HPDE6-E6E7 (cell line): ENCODE measurements at regions not wholly inside any gene's neighbourhood (a gene's known extent, or its start where the extent isn't known, plus 50 kb on each side); places are given as distances from the start of the nearest gene placed in this dataset.
A peak's percentile ranks its signal among the peaks of the same experiment; 100 is the strongest.
"Not testable (repeated sequence)": the region's sequence is repeated elsewhere in the genome, so short reads cannot be mapped to it uniquely, and the experiment has no call there.

Source experiments
- DNase-seq: peaks from one replicate; pipeline ENCODE4 v3.0.0; 2011; ENCODE audit warnings: missing footprints; ENCODE audit errors: extremely low spot score

DNA sequence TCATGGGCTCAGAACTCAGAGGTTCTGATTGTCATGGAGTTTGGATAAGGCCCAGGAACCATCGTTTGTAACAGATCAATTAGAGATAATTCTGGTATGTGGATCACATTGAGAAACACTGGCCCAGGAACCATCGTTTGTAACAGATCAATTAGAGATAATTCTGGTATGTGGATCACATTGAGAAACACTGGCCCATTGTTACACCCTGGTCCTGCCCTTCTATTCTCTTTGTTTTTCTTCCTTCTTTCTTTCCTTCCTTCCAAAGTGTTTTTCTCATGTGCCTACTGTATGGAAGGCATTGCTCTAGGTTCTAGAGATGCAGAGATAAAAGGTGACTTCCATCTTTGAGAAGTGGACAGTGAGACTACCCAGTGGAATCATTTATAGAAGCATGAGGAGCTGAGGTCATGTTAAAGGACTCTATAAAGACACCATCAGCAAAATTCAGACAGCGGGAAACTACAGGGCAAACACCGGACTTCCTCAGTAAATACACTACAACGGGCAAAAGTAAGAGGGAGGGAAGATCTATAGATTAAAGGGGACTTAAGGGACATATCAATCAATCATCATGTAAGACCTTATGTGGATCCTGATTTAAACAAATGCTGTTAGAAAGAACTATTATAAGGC lies 153.8 kb downstream of the UNC5CL start:
- no peak for DNase-seq

DNA sequence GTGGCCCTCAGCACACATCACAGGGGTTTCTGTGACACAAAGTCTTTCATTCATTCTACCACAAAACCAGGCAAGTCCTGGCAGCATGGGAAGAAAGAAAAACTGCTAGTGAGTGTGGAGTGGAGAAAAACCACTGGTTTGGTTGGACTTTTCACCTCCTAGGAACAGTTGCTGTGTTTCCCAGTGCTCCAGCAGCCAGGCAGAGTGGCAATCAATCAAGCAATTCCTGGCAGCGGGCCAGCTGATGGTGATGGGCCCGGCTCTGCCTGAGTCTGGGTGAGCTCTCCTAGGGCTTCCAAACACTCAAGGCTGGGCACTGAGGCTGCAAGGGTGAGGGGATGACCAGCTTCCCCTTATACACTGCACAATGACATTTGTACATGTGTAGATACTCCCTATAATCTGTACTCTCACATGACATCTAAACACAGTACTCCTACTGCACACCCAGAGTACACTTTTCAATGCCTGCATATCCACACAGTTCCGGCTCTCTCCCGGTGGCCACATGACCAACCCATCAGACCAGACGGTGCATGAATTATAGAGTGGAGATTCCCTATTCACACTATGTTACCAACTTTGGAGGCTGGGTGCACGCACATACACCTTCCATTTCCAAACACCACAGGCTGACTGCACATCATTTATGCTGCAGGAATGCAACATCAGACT lies 156.6 kb downstream of the UNC5CL start:
- no peak for DNase-seq

DNA sequence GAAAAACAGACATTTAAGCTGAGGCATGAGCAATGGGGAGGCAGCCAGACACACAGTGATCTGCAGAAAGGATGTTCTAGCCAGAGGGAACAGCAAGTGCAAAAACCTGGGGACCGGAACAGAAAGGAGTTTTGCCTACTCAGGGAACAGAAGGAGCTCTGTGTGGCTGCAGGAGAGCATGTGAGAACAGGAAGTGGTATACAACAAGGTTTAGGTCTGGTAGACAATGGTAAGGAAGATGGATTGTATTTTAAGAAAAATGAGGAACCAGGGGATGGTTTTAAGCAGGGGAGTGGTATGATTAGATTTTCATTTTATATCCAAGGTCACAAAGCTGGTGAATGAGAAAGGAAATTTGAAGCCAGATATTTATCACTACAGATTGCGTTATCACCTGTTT lies 157.5 kb downstream of the UNC5CL start:
- DNase-seq: no peak

DNA sequence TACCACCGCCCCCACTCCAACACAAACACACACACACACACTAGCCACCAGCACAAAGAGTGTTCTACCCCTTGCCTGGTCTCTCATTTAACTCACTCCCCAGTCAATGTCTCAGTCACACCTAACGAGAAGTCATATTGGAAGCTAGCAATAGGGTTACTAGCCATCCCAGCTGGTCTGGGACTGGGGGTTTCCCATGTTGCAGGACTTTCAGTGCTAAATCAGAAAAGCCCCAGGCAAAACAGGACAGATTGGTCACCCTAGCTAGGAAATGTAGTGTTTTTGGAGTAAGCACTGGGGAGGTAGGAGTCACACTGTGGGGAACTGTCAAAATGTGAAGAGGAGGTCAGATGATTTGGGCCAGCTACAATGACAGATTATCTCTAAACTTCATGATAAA lies 158.1 kb downstream of the UNC5CL start:
- no peak for DNase-seq

DNA sequence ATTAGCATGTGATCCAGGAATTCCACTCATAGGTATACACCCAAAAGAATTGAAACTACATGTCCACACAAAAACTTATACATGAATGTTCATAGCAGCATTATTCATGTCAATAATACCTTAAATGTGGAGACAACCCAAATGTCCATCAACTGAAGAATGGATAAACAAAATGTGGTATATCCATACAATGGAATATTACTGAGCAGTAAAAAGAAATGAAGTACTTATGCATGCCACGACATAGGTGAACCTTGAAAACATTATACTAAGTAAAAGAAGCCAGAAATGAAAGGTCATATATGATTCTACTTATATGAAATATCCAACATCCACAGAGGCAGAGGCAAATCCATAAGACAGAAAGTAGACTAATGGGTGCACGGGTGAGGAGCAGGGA lies 159.9 kb downstream of the UNC5CL start:
- DNase-seq: no peak

DNA sequence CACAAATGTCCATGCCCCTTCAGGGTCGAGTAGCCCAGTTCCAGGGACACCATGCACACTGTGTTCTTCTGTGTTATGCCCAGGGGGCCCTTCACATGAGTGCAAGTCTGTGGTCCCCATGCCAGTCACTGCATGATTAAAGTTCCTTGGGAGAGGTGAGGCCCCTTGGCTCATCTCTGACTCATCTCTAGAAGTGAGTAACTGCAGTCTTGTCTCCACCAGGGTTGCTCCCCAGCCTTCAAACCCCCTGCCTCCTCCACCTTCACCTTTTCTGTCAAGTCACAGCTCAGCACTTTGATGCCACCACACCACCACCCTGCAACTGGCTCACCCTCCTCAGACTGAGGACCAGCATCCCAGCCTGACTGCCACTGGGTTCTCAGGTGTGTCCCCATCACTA lies 161.7 kb downstream of the UNC5CL start:
- DNase-seq: peak; percentile 14

DNA sequence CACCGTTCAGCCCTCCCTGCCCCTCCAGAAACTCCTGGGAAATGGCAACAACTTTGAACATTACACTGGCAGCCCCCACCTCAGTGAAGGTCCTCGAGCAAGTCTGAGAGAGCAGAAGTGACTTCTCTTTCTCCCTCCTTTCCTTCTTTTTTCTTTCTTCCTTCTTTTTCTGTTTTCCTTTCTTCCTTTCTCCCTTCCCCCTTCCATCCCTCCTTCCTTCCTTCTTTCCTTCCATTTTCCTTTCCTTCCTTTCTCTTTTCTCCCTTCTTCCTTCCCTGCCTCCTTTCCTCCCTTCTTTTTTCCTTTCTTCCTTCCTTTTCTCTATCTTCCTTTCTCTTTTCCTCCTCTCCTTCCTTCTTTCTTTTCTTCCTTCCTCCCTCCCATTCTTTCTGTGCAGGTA lies 162.7 kb downstream of the UNC5CL start:
- no peak for DNase-seq

DNA sequence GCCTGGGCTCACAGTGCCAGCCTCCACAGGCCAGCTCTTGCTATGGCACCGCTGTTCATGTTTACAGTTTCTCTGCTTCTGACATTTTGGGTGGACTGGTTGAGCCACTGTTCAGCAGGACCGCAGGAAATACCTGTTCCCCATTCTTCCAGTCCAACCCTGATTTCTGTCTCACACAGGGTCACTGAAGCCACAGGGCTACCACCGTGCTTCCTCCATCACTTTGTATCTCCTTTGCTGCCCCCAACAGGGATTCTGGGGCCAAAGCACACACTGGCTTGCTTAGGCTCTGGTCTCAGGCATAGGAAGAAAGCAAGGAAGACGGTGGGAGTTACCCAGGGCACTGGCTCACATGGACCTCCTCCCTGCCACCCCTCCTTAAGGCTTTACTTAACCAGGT lies 164.5 kb downstream of the UNC5CL start:
- DNase-seq: no peak

DNA sequence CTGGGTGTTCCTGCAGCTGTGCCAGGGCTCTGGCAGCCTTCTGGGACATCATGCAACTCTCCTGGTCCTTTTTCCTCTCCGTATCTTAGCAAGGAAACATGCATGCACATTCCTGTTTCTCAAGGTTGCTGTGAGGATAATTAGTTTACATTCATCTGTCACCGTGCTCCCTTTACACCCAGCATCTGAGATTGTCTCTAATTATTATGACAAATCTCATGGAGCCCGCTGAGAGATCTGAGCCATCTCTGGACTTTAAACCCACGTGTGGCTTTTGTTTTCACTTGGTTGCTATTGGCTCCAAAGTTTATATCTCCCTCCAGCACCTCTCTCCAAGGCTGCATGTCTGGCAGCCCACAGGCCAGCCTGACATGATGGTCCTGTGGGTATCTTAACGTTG lies 167.6 kb downstream of the UNC5CL start:
- DNase-seq: no peak

DNA sequence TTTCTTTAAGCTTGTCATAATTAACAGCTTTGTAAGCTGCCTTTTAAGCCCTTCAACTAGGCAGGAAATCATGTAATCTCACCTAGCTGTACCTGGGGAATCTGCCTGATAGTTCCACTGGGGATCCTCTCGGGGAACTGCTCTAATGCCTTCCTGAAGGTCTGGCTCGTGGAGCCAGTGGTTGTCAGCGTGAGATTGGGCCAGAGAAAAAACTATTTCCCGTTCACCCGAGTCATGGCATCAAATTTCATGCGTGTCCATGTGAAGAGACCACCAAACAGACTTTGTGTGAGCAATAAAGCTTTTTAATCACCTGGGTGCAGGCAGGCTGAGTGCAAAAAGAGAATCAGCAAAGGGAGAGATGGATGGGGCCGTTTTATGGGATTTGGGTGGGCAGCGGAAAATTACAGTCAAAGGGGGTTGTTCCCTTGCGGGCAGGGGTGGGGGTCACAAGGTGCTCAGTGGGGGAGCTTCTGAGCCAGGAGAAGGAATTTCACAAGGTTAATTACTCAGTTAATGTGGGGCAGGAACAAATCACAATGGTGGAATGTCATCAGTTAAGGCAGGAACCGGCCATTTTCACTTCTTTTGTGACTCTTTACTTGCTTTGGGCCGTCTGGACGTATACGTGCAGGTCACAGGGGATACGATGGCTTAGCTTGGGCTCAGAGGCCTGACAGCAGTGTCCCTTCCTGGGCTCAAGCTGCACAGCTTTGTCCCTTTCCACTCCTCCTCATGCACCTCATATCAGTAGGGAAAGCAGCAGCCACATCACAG lies 170.7 kb downstream of the UNC5CL start:
- DNase-seq: not testable (repeated sequence)

DNA sequence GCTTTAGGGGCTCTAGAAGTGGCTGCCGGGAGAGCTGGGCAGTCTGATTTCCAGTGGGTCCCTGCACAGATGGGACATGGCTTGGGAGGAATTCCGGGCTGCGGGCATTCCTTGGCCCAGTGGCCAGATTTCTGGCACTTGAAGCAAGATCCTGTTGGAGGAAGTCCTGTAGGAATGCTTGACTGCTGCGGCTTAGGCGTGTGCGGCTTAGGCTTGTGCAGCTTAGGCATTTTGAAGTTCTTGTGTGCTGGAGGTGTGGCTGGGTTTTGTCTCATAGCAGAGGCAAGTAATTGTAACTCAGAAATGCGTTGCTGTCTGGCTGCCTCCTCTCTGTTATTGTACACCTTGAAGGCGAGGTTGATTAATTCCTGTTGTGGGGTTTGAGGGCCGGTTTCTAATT lies 171.5 kb downstream of the UNC5CL start:
- not testable (repeated sequence) for DNase-seq

DNA sequence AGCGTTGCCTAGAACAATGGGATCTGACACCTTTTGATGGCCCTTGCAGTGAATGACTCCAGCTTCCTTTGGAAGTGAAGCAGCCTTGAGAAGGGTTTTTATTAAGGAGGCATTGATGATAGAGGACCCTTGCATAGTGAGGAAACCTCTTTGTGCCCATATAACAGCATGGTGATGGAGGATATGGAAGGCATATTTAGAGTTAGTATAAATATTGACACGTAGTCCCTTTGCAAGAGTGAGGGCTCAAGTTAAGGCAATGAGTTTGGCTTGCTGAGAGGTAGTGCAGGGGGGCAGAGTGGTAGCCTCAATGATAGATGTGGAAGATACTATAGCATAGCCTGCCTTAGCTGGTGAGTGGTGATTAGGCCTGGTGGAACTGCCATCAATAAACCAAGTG lies 173.8 kb downstream of the UNC5CL start:
- not testable (repeated sequence) for DNase-seq

DNA sequence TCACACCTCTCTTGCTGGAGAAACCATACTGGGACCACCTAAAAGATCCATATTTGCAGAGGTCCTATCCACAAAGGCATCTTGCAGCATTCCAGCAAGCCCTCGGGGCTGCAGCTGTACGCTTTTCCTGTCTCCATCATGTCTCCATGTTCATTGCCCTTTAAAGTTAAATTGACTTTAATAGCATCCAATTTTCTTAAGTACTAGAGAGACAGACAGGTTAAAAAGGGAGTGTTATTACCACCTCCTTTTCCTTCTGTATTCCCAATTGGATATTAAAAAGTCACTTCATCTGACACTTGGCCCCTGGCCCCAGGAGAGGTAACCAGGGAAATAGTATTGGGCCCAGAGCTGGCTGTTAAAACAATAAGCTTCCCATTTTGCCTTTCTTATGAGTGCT lies 178.6 kb downstream of the UNC5CL start:
- no peak for DNase-seq

DNA sequence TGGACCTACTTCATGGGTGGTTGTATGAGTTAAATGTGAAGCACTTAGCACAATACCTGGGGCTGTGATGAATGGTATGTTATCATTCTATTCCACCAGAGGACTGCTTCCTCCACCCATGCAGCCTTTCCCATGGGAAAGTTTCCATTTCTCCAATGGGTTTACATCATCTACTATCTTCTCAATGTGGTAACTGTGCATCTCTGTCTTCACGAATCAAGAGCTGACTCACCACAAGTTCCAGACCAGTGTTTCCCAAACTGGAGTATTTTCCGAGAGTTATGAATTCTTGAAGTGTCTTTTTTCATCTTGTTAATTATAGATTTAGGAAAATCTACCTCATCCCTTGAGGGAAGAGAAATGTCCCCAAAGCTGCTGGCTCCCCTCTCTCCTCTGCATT lies 182.8 kb downstream of the UNC5CL start:
- no peak for DNase-seq

DNA sequence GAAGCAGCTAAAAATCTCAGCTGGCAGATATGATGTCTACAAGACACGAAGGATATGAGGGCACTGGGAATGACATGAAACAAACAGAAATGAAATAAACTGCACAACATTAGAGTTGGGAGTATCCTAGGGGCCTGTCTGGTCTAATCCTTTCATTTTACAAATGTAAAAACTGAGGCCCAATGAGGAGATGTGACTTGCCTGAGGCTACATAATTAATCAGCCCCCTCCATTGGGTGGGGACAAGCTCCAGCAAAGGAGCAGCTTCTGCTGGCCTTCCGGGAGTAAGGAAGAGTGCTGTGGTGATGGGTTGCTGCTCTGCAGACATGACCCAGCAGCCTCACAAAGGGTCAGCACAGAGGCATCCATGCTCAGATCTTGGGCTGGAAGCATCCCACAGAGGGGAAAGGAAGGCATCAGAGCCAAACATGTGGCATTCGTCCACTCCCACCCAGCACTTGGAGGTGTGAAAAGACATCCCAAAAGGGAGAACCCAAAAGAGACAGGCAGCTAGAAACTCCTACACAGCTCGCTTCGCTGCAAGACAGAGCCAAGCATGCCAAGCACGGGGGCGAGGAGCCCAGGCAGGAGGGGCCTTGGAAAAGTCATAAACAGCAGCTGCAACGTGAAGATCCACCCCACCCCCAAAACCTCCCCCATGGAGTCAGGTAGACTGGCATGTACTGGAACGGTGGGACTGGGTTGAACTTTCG lies 183.7 kb downstream of the UNC5CL start:
- no peak for DNase-seq

DNA sequence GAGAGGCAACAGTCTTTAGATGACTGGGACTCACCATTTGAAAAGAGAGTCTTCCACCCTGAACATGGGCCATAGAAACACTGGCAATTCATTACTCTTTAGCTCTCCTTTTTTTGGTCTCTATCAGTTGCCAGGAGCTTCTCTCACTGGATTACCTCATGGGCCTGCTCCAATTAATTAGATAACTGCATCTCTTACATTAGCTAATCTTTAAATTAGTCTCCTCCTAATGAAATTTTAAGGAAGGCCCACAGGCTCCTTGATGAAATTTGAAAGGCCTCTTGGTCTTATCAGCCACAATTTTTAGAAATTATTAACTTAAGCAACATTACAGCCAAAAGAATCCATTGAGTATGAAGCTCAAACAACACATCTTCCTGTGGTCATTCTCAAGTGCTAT lies 184.4 kb downstream of the UNC5CL start:
- no peak for DNase-seq

DNA sequence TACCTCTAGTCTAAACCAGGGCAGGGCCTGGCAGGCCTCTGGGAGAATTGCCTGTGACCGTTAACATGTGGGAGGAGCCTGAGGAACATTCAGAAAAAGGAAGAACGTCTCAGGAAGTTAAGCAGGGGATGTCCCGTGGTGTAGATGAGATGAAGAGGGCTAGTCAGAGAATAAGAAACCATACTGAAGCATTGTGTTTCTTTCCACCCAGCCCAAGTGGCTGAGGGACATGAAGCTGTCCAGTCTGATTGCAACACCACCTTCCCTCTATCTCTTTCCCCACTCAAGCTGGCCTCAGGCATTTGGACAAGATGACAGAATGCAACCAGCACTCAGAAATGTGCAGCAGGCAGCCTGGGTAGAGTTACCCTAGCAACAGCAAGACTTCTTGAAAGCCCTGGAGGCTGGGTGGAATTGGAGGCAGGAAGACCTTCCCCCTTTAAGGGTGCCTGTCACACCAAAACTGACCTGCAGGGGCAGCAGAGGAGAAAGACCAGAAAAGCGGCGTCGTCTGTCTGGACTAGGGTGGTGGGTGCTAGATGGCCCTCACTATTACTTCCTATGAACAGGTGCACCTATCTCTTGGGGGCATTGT lies 186.1 kb downstream of the UNC5CL start:
- no peak for DNase-seq

DNA sequence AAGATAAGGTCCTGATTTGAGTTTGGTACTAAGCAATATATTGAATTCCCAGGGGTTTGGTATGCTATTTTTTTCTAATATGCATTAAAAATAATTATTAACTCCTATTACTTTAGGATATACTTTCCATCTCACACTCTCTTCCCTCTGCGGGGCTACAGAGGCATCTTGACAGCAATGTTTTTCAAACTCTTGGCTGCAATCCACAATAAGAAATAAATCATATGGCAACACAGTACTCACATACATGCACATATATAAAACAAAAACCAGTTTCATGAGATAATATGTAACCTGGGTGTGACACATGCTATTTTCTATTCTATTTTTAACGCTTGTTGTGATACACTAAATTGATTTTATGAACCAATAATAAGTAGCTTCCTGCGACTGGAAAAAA lies 189.5 kb downstream of the UNC5CL start:
- DNase-seq: no peak

DNA sequence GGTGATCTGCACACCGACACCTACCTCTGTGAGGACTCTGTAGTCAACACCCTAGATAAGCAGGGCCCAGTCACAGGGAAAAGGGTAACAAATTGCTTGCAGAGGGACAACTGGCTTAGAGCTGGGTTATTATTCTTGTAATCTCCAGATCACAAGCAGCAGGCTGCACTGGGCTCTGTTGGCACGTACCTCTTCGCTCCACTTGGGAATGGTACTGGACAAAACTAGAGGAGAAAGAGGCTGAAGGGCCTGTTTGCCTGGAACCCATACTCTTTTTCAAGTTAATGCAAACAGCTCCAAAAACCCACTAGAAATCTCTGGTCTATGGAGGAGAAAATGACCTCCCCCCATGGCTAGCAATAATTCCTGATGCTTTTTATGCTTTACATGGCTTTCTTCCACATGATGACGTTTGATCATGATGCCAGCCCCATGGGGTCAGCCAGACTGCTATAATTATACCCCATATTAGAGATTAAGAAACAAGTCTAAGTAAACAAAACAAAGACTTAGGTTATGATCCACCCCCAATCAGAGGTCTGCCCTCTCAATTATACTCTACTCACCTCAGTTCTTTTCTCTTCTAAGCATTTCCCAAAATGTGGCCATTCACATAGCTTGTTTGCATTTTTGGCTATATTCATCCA lies 190.0 kb downstream of the UNC5CL start:
- no peak for DNase-seq

DNA sequence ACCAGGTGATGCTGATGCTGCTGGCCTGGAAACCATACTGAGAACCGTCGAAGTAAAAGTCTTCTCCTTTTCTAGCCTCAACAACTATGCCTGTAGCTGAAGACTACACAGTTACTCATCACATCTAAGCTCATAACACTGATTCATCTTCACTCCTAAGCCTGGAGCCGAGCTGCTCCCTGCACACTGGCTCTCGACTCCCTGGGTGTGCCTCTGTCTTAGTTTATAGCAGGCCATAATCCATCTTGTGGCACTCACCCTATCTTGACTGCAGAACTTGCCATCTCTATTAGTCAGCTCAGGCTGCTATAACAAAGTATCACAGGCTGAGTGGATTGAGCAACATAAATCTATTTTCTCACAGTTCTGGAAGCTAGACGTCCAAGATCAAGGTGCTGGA lies 191.0 kb downstream of the UNC5CL start:
- DNase-seq: no peak

DNA sequence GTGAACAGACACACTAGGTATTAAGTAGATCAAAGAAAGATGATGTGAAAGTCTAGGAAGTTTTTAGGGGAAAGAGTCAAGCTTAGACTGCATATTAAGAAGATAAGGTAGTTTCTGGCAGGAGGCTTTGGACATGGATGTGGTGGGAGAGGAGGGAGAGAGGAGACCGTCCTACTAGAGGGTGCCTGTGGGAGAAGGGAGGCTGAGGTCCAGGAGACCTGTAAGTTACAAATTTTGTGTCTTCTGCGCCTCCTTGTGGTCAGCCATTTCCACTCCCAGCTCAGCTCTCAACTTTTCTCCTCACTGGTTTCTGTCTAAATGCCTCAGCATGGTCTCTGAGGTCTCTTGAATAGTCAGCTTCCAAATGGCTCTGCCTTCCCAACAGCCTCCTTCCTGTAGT lies 193.5 kb downstream of the UNC5CL start:
- no peak for DNase-seq

DNA sequence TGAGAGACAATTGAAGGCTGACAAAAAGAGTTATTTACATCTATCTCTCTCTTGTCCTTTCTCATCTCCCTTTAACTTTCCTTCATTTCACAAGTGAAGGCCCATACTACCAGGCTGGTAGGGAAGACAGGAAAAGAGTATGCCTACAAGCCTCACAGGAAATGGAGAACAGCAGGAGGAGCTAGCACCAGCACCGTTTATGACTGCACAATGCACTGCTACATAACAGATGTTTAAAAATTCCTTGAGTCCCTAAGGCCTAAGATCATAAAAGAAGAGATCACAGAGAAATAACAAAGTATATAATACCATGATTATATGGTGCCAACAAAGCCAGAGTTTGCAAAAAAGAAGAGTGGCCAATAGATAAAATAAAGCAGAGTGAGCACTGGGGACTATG lies 194.8 kb downstream of the UNC5CL start:
- DNase-seq: no peak
